Gastroesophageal sphincter (tissue), 3 donors: ENCODE measurements at regions not wholly inside any gene's neighbourhood (a gene's known extent, or its start where the extent isn't known, plus 50 kb on each side); places are given as distances from the start of the nearest gene placed in this dataset.

Source experiments
- CTCF ChIP-seq, 4 experiments: fragments of 200-600 bp in 2 of 4; fragments of 450-650 bp in 2 of 4; sonication (generic) in 1 of 4; IDR thresholded peaks; one replicate each; pipeline ENCODE4 v1.5.1; 2017 to 2019; ENCODE audit warnings: antibody characterized with exemption in 4 of 4, mild to moderate bottlenecking in 2 of 4, moderate library complexity in 2 of 4
- POLR2A ChIP-seq, 2 donors: fragments of 450-650 bp; IDR thresholded peaks; one replicate each; pipeline ENCODE4 v1.6.1; 2017; ENCODE audit warnings: antibody characterized with exemption in 2 of 2, mild to moderate bottlenecking in 2 of 2, moderate library complexity in 1 of 2

- TF ChIP-seq CTCF (IDR thresholded peaks at IDR 0.05) (no peak), POLR2A (IDR thresholded peaks at IDR 0.05) (no peak)
Observed at GRCh38 chr11:128216198-128216597, 371.2 kb downstream of the ETS1 start.
